ENCODE measurements at regions not wholly inside any gene's neighbourhood (a gene's known extent, or its start where the extent isn't known, plus 50 kb on each side); places are given as distances from the start of the nearest gene placed in this dataset.

- no peak for TF ChIP-seq EZH2 (IDR thresholded peaks at IDR 0.05; ENCODE audit: low read length)
- TF ChIP-seq CTCF (optimal IDR thresholded peaks at IDR 0.05 in 1 of 3, IDR thresholded peaks at IDR 0.05 in 1 of 3, conservative IDR thresholded peaks at IDR 0.05 in 1 of 3; ENCODE audit: extremely low read depth in 1 of 3, insufficient read depth in 2 of 3, low read length in 3 of 3), result no peak
Measured at GRCh38 chr4:73345399-73345975, 58.6 kb upstream of the ALB start.
